Omental fat pad (tissue), 3 donors: ENCODE measurements at regions not wholly inside any gene's neighbourhood (a gene's known extent, or its start where the extent isn't known, plus 50 kb on each side); places are given as distances from the start of the nearest gene placed in this dataset.

Experiments used
- ATAC-seq: fragments of 150-250 bp; one replicate; pipeline ENCODE4 v1.9.1; 2016; ENCODE audit warnings: mild to moderate bottlenecking, moderate library complexity; ENCODE audit not compliant: low FRiP score
- DNase-seq: peaks from one replicate; pipeline ENCODE4 v3.0.0-alpha.2; 2019; ENCODE audit warnings: low spot score
- CTCF ChIP-seq, 3 donors: fragments of 450-650 bp; IDR thresholded peaks; one replicate each; pipeline ENCODE4 v1.5.1; 2016 to 2017; ENCODE audit warnings: antibody characterized with exemption in 3 of 3, mild to moderate bottlenecking in 3 of 3, moderate library complexity in 2 of 3

GRCh38 chr12:75825686-75826085 lies 205.9 kb downstream of the PHLDA1 start:
- DNase-seq = no peak
- no peak for TF ChIP-seq CTCF (IDR thresholded peaks at IDR 0.05)
- no peak for ATAC-seq

- no peak for TF ChIP-seq CTCF (IDR thresholded peaks at IDR 0.05)
- ATAC-seq = no peak
- no peak for DNase-seq
Observed at GRCh38 chr12:75823475-75823874, 208.1 kb downstream of the PHLDA1 start.

- DNase-seq = no peak
- TF ChIP-seq CTCF (IDR thresholded peaks at IDR 0.05) = no peak
- no peak for ATAC-seq
Observed at GRCh38 chr12:75822416-75822815, 209.2 kb downstream of the PHLDA1 start.

DNA sequence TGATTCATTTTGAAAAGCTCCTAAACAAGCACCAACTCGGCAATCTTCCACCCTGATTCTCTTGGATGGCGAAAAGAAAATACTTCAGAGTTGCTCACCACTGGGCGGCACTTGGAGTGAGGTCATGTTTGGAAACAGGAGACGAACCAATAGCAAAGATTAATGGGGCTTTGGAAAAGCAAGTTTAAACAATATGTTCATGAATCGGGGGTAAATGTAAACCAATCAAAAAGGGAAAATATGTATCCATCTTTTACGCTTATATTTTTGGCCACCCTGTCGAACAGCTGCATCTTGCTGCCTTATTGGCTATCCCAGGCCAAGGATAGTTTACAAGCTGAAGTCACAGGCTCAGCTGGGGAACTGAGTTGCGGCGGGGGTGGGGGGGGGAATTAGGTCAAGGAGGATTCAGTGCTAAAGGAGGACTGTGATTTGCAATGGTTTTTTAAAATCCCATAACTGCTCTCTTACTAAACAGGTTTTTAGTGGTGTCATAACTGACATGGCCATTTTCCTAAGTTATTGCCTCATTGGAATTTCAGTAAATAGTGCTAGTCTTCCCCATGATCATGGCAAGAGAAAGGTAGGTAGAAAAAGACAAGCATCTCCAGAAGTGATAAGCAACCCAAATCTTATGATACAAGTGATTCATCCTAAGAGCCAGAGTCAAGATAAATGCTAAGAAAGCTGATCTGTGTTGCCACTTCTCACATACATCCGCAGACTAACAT lies 210.6 kb downstream of the PHLDA1 start:
- ATAC-seq (no peak), DNase-seq (no peak)
- TF ChIP-seq CTCF (IDR thresholded peaks at IDR 0.05) = no peak

GRCh38 chr12:75820071-75820470 lies 211.5 kb downstream of the PHLDA1 start:
- TF ChIP-seq CTCF (IDR thresholded peaks at IDR 0.05) = no peak
- ATAC-seq = no peak

GRCh38 chr12:75819512-75819911 lies 212.1 kb downstream of the PHLDA1 start:
- DNase-seq = no peak
- TF ChIP-seq CTCF (IDR thresholded peaks at IDR 0.05) = no peak

More at GRCh38 chr12:75820071-75820470, 211.5 kb downstream of the PHLDA1 start:
- DNase-seq = no peak

GRCh38 chr12:75818863-75819262 lies 212.7 kb downstream of the PHLDA1 start:
- no peak for TF ChIP-seq CTCF (IDR thresholded peaks at IDR 0.05)

More at GRCh38 chr12:75819512-75819911, 212.1 kb downstream of the PHLDA1 start:
- no peak for ATAC-seq

More at GRCh38 chr12:75818863-75819262, 212.7 kb downstream of the PHLDA1 start:
- no peak for ATAC-seq
- DNase-seq = no peak
